ENCODE measurements at regions not wholly inside any gene's neighbourhood (a gene's known extent, or its start where the extent isn't known, plus 50 kb on each side); places are given as distances from the start of the nearest gene placed in this dataset.

DNA sequence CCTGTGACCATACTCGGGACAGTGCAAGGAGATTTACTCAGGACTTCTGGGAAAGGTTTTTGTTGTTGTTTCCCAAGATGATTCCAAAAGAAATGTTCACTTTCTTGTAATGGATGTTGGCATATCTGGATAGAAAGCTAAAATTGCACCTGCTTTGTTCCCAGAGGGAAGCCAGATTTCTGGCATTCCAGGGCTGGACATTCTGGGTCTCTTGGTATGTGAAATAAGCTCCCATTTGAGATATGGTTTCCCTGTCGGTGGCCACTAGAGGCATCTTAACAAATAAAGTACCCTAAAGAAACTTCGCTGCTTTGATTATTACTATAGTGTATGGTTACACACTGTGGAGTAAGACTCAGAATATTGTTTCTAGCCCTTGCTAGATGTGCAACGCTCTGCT lies 737.3 kb downstream of the BRINP1 start:
- TF ChIP-seq ATF3 (CRISPR knock-in tag; conservative IDR thresholded peaks at IDR 0.05) (no peak), CTCF (IDR thresholded peaks at IDR 0.05) (no peak), NR3C1 (CRISPR knock-in tag; conservative IDR thresholded peaks at IDR 0.05; ENCODE audit: low read depth) (no peak), JUN (CRISPR knock-in tag; IDR thresholded peaks at IDR 0.05) (no peak), USF2 (CRISPR knock-in tag; IDR thresholded peaks at IDR 0.05) (no peak)
- TF ChIP-seq, protein P1, sequence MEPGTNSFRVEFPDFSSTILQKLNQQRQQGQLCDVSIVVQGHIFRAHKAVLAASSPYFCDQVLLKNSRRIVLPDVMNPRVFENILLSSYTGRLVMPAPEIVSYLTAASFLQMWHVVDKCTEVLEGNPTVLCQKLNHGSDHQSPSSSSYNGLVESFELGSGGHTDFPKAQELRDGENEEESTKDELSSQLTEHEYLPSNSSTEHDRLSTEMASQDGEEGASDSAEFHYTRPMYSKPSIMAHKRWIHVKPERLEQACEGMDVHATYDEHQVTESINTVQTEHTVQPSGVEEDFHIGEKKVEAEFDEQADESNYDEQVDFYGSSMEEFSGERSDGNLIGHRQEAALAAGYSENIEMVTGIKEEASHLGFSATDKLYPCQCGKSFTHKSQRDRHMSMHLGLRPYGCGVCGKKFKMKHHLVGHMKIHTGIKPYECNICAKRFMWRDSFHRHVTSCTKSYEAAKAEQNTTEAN (CRISPR knock-in tag; IDR thresholded peaks at IDR 0.05) = no peak

Data from WTC11 (cell line).